Endodermal cell (in vitro differentiated cells): ENCODE measurements at regions not wholly inside any gene's neighbourhood (a gene's known extent, or its start where the extent isn't known, plus 50 kb on each side); places are given as distances from the start of the nearest gene placed in this dataset.

Experiments
- DNase-seq: peaks from one replicate; pipeline ENCODE4 v3.0.0-alpha.2; 2017
- H3K27ac ChIP-seq: 2 replicates; pipeline ENCODE4 v1.5.1; 2013; ENCODE audit warnings: mild to moderate bottlenecking, low read depth, low read length, moderate library complexity
- H3K27me3 ChIP-seq: 2 replicates; pipeline ENCODE4 v1.6.1; 2013; ENCODE audit warnings: mild to moderate bottlenecking, low read length, moderate library complexity; ENCODE audit not compliant: insufficient read depth, control insufficient read depth, poor library complexity, severe bottlenecking
- H3K36me3 ChIP-seq: 2 replicates; pipeline ENCODE4 v1.7.0; 2013; ENCODE audit warnings: mild to moderate bottlenecking, low read length, moderate library complexity; ENCODE audit not compliant: control insufficient read depth, insufficient read depth
- H3K4me1 ChIP-seq: one replicate; pipeline ENCODE4 v1.7.0; 2013; ENCODE audit warnings: low read length; ENCODE audit not compliant: control insufficient read depth, insufficient read depth
- H3K4me3 ChIP-seq: 2 replicates; pipeline ENCODE4 v1.5.1; 2013; ENCODE audit warnings: mild to moderate bottlenecking, low read length, moderate library complexity
- H3K9ac ChIP-seq: 2 replicates; pipeline ENCODE4 v1.6.1; 2013; ENCODE audit warnings: mild to moderate bottlenecking, low read length, moderate library complexity; ENCODE audit not compliant: poor library complexity, severe bottlenecking; ENCODE audit errors: extremely low read depth
- H3K9me3 ChIP-seq: 2 replicates; pipeline ENCODE4 v1.6.1; 2013; ENCODE audit warnings: mild to moderate bottlenecking, low read length, moderate library complexity; ENCODE audit not compliant: control insufficient read depth
- H3K27ac Mint-ChIP-seq: 2 replicates; pipeline ENCODE4 v1.8.0; 2020; ENCODE audit warnings: mixed read lengths
- H3K27me3 Mint-ChIP-seq: 2 replicates; pipeline ENCODE4 v1.8.0; 2021; ENCODE audit warnings: mild to moderate bottlenecking, mixed read lengths; ENCODE audit not compliant: insufficient read depth
- H3K36me3 Mint-ChIP-seq: 2 replicates; pipeline ENCODE4 v1.8.0; 2020; ENCODE audit warnings: low read depth, mixed read lengths
- H3K4me1 Mint-ChIP-seq: 2 replicates; pipeline ENCODE4 v1.8.0; 2020; ENCODE audit warnings: mixed read lengths
- H3K4me3 Mint-ChIP-seq: 2 replicates; pipeline ENCODE4 v1.8.0; 2020; ENCODE audit warnings: mild to moderate bottlenecking, moderate library complexity, mixed read lengths
- H3K9me3 Mint-ChIP-seq: 2 replicates; pipeline ENCODE4 v1.8.0; 2020; ENCODE audit warnings: mild to moderate bottlenecking, mixed read lengths
- WGBS, 2 experiments: methylation state at CpG; one replicate each; pipeline versions ENCODE4 v1.1.5 to v1.1.7; 2013; ENCODE audit warnings: missing lambda C conversion rate in 2 of 2, mixed read lengths in 1 of 2; ENCODE audit not compliant: insufficient coverage in 1 of 2, insufficient read length in 1 of 2; 5-methylcytosine and 5-hydroxymethylcytosine counted together
- TF ChIP-seq, protein P1 (sequence below): fragments of 200-600 bp; sonication (generic); conservative IDR thresholded peaks from 2 replicates; pipeline ENCODE4 v1.5.0; 2021; ENCODE audit warnings: antibody characterized with exemption, mild to moderate bottlenecking

DNA sequence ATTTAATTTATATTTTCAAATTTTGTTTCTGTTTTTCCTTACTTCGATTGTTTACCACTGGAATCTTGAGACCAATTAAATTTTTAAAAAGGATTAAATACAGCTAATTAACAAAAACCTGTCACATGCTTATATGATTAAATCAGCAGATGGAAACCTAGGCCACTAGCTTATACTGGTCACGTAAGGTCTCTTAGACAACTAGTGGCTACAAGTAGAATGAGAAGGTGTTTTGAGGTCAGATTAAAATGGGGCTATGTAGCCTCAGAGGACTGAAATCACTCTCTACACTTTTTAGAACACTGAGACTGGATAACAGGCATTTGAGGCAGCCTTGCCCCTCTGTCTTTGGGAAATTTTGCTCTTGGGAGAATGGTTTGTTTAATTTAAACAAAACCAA, 246.5 kb upstream of the ONECUT1 start:
- Mint-ChIP-seq H3K27me3 (no peaks in the 10 kb centered on the region), H3K4me3 (no peak overlapping the region), H3K27ac (no peak overlapping the region), H3K36me3 (no peaks in the 10 kb centered on the region), H3K4me1 (peaks cover 12% of the 10 kb centered on the region), H3K9me3 (no peaks in the 10 kb centered on the region)
- no peaks in the 10 kb centered on the region for H3K4me1 ChIP-seq
- no peak overlapping the region for H3K4me3 ChIP-seq
- H3K36me3 ChIP-seq = no peaks in the 10 kb centered on the region
- no peaks in the 10 kb centered on the region for H3K9me3 ChIP-seq
- DNase-seq = no peak
- no peak overlapping the region for H3K27ac ChIP-seq
- no peaks in the 10 kb centered on the region for H3K27me3 ChIP-seq
- TF ChIP-seq, protein P1, sequence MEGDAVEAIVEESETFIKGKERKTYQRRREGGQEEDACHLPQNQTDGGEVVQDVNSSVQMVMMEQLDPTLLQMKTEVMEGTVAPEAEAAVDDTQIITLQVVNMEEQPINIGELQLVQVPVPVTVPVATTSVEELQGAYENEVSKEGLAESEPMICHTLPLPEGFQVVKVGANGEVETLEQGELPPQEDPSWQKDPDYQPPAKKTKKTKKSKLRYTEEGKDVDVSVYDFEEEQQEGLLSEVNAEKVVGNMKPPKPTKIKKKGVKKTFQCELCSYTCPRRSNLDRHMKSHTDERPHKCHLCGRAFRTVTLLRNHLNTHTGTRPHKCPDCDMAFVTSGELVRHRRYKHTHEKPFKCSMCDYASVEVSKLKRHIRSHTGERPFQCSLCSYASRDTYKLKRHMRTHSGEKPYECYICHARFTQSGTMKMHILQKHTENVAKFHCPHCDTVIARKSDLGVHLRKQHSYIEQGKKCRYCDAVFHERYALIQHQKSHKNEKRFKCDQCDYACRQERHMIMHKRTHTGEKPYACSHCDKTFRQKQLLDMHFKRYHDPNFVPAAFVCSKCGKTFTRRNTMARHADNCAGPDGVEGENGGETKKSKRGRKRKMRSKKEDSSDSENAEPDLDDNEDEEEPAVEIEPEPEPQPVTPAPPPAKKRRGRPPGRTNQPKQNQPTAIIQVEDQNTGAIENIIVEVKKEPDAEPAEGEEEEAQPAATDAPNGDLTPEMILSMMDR = peak; percentile 34
- 85% methylated on average over 2 of the region's 2 CpGs; no CpG with 5 or more reads in 1 of the 2 experiments for WGBS, 2 experiments
- H3K9ac ChIP-seq = no peak overlapping the region

DNA sequence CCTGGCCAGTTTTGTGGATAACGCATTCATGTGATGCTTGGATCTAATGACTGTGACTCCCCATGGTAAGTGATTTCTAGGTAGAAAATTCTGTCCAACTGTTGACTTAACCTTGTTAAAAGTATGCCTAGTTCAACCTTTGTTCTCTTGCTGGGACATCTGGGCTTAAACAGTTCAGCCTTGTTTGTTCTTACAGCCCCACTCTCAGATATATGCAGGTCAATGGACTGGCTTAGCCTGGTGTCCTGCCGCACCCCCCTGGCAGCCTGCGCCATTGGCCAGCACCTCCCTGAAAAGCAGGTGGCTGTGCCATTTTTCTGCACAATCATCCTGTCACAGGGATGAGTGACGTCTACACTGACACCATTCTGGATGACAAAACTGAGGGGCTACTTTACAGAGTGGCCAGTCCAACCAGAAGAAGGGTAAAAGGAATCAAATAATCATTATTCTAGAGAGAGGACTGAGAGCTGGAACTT, 244.7 kb upstream of the ONECUT1 start:
- H3K27ac ChIP-seq = no peak overlapping the region
- H3K4me3 Mint-ChIP-seq = no peak overlapping the region
- H3K4me1 ChIP-seq = no peaks in the 10 kb centered on the region
- H3K27ac Mint-ChIP-seq = no peak overlapping the region
- no peak overlapping the region for H3K9ac ChIP-seq
- peaks cover 12% of the 10 kb centered on the region for H3K4me1 Mint-ChIP-seq
- TF ChIP-seq, protein P1 = no peak
- WGBS, 2 experiments = 94 to 95% methylated on average over 2 to 4 of the region's 4 CpGs
- no peaks in the 10 kb centered on the region for H3K36me3 Mint-ChIP-seq
- no peaks in the 10 kb centered on the region for H3K9me3 Mint-ChIP-seq
- DNase-seq = no peak
- no peaks in the 10 kb centered on the region for H3K36me3 ChIP-seq
- no peaks in the 10 kb centered on the region for H3K27me3 Mint-ChIP-seq
- H3K4me3 ChIP-seq = no peak overlapping the region
- H3K9me3 ChIP-seq = no peaks in the 10 kb centered on the region
- no peaks in the 10 kb centered on the region for H3K27me3 ChIP-seq

DNA sequence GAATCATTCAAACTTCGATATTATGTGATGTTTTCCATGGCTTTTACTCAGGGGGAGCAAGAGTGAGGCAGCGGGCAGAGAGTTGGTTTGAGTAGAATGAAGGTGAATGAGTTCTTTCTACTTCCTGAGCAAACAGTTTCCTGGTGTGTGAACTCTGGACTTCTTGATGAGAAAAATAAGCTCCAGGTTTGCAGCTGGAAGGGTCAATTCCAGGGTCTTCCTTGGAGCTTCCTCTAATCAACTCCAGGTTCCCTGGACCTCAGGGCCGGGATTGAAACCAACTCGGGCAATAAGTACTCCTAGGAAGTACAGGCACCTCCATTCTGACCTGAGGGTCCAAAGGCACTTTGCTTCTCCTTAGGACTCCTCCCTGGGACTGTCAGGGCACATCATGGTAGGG, 243.6 kb upstream of the ONECUT1 start:
- TF ChIP-seq, protein P1 = no peak
- 86 to 100% methylated on average over 4 of the region's 4 CpGs for WGBS, 2 experiments
- H3K9me3 Mint-ChIP-seq = no peaks in the 10 kb centered on the region
- no peak overlapping the region for H3K4me3 Mint-ChIP-seq
- DNase-seq = no peak
- Histone ChIP-seq H3K27ac (no peak overlapping the region), H3K4me3 (no peak overlapping the region), H3K4me1 (no peaks in the 10 kb centered on the region), H3K27me3 (no peaks in the 10 kb centered on the region), H3K36me3 (no peaks in the 10 kb centered on the region), H3K9me3 (no peaks in the 10 kb centered on the region), H3K9ac (no peak overlapping the region)
- H3K36me3 Mint-ChIP-seq = no peaks in the 10 kb centered on the region
- H3K27ac Mint-ChIP-seq = no peak overlapping the region
- H3K27me3 Mint-ChIP-seq = no peaks in the 10 kb centered on the region
- peaks cover 12% of the 10 kb centered on the region for H3K4me1 Mint-ChIP-seq
